Prostate gland (tissue), 2 donors: ENCODE measurements at regions not wholly inside any gene's neighbourhood (a gene's known extent, or its start where the extent isn't known, plus 50 kb on each side); places are given as distances from the start of the nearest gene placed in this dataset.

Experiments used
- DNase-seq: peaks from one replicate; pipeline ENCODE4 v3.0.0-alpha.2; 2019; ENCODE audit warnings: low spot score
- H3K27ac ChIP-seq, 2 donors: fragments of 200-600 bp; sonication (generic); 2 replicates each; pipeline ENCODE4 v1.5.1; 2017 to 2019
- H3K27me3 ChIP-seq: fragments of 200-600 bp; sonication (generic); replicated peaks from 2 replicates; pipeline ENCODE4 v1.5.1; 2019; ENCODE audit not compliant: insufficient read depth
- H3K36me3 ChIP-seq, 2 donors: fragments of 200-600 bp; sonication (generic); 1 replicate in 1 of 2; 2 replicates in 1 of 2; pipeline versions ENCODE4 v1.5.1 to v1.8.1; 2017 to 2019
- H3K4me1 ChIP-seq: fragments of 200-600 bp; sonication (generic); replicated peaks from 2 replicates; pipeline ENCODE4 v1.5.1; 2019
- H3K4me3 ChIP-seq, 2 donors: fragments of 200-600 bp; sonication (generic); 2 replicates each; pipeline ENCODE4 v1.5.1; 2017 to 2019
- H3K9me3 ChIP-seq: fragments of 200-600 bp; sonication (generic); 2 replicates; pipeline ENCODE4 v1.5.1; 2017
- CTCF ChIP-seq, 4 experiments: fragments of 200-600 bp in 2 of 4; fragments of 450-650 bp in 2 of 4; sonication (generic) in 2 of 4; IDR thresholded peaks; 1 replicate in 3 of 4; 2 replicates in 1 of 4; pipeline ENCODE4 v1.5.1; 2016 to 2019; ENCODE audit warnings: antibody characterized with exemption in 4 of 4, mild to moderate bottlenecking in 2 of 4, moderate library complexity in 2 of 4
- POLR2A ChIP-seq: fragments of 450-650 bp; IDR thresholded peaks from one replicate; pipeline ENCODE4 v1.6.1; 2016; ENCODE audit warnings: antibody characterized with exemption, mild to moderate bottlenecking
- POLR2AphosphoS5 ChIP-seq: sonication (generic); formaldehyde crosslinking; IDR thresholded peaks from one replicate; pipeline ENCODE4 v1.6.1; 2017; ENCODE audit warnings: antibody characterized with exemption
- WGBS: methylation state at CpG from one replicate; pipeline ENCODE4 v1.1.5; 2018; 5-methylcytosine and 5-hydroxymethylcytosine counted together
- intact Hi-C: fragments of 100-400 bp; cut with DNase I; formaldehyde crosslinking; loops from one replicate; pipeline ENCODE4 v1.14.2; 2022

DNA sequence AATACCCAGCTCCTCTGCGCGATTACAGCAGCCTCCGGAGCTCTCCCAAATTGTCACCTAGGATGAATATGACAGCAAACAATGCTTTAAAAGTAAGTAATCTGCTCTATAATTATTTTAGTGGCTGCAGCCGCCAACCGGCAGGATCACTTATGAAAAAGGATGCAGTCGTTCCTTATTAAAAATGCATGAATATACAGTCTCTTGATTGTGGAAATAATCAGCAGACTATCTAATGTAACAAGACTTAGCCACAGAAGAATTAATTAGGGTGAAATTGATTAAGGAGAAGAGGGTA, 50.6 kb upstream of the CALM2 start:
- Histone ChIP-seq H3K9me3 (no peaks in the 10 kb centered on the region), H3K4me1 (peaks cover 23% of the 10 kb centered on the region), H3K27me3 (no peaks in the 10 kb centered on the region), H3K27ac (no peak overlapping the region), H3K4me3 (no peak overlapping the region), H3K36me3 (no peaks in the 10 kb centered on the region)
- TF ChIP-seq POLR2A (no peak), POLR2AphosphoS5 (no peak), CTCF (IDR thresholded peaks at IDR 0.05) (no peak)
- intact Hi-C loops, result no loop called here
- no peak for DNase-seq
- WGBS, result 42% methylated on average over 6 of the region's 6 CpGs

DNA sequence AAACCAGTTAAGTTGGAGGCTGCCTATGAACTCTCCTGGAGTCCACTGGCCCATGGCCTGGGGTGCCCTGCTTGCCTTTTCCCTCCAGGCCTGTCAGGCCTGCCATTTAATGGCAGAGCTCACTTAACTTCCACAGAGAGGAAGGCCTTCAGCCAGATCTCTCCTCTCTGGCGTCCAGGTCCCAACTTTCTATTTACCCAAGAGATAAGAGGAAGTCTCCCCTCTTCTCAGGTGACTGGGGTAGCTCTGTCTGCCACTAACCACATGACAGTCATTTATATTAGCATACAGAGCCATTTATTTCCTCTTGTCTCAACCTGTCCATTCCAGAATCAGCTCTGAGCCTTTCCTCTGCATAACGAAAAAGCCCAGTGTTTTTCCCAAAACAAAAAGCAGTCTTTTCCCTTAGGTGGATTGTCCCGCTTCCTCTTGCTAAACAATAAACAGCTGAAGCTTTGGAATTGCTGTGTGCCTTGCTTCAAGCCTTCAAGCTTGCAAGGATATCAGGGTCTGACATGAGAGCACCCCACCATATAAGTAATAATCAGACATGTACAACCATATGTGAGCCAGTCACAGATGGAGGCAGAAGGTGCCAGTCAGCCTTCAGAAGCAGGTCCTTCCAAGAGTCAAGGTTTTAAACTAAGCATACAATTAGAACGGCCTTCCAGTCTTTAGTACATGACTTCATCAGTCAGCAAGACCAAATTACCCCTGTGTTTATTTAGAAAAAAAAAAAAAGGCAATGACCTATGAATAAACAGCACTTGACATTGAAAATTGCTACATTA, 50.0 kb upstream of the CALM2 start:
- peak; percentile 33 for DNase-seq
- Histone ChIP-seq H3K4me3 (no peak overlapping the region), H3K27ac (peak overlapping the region in 1 of 2 donors; percentile 45), H3K36me3 (no peaks in the 10 kb centered on the region), H3K27me3 (no peaks in the 10 kb centered on the region), H3K4me1 (peaks cover 23% of the 10 kb centered on the region), H3K9me3 (no peaks in the 10 kb centered on the region)
- 48% methylated on average over 4 of the region's 4 CpGs for WGBS
- TF ChIP-seq POLR2A, result no peak
- TF ChIP-seq CTCF (IDR thresholded peaks at IDR 0.05), result no peak
- TF ChIP-seq POLR2AphosphoS5, result peak; percentile 63
- intact Hi-C loops, result no loop called here
